OCI-LY7 (cell line): ENCODE measurements at regions not wholly inside any gene's neighbourhood (a gene's known extent, or its start where the extent isn't known, plus 50 kb on each side); places are given as distances from the start of the nearest gene placed in this dataset.

Experiments
- CTCF ChIP-seq: fragments of 200-600 bp; sonication (generic); conservative IDR thresholded peaks from 2 replicates; pipeline ENCODE4 v1.5.1; 2014; ENCODE audit warnings: mild to moderate bottlenecking, antibody characterized with exemption, low read length, moderate library complexity, mixed read lengths
- EZH2phosphoT487 ChIP-seq: fragments of 200-600 bp; sonication (generic); IDR thresholded peaks from 2 replicates; pipeline ENCODE4 v1.6.1; 2018; ENCODE audit warnings: low read depth, borderline replicate concordance, mild to moderate bottlenecking, mixed run types, antibody characterized with exemption, low read length, moderate library complexity, mixed read lengths

DNA sequence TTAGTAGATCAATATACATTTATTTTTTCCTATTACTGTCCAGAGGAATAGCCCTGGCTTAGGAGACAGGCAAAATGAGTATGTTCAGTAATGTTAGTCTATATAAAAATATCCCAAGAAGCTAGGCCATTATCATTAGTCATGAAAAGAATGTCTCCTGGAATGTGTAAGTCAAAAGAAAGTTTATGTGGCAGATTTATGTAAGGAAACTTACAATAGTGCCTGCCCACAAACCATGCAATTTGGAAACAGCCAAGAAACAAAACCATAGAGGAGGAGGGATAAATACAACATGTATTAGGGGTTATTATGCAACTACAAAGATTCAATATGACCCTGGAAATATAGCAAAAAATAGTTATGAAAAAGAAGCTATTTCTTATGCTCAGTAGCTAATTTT, 96.3 kb downstream of the NOL4 start:
- no peak for TF ChIP-seq CTCF
- no peak for TF ChIP-seq EZH2phosphoT487
